ENCODE measurements at regions not wholly inside any gene's neighbourhood (a gene's known extent, or its start where the extent isn't known, plus 50 kb on each side); places are given as distances from the start of the nearest gene placed in this dataset.

DNA sequence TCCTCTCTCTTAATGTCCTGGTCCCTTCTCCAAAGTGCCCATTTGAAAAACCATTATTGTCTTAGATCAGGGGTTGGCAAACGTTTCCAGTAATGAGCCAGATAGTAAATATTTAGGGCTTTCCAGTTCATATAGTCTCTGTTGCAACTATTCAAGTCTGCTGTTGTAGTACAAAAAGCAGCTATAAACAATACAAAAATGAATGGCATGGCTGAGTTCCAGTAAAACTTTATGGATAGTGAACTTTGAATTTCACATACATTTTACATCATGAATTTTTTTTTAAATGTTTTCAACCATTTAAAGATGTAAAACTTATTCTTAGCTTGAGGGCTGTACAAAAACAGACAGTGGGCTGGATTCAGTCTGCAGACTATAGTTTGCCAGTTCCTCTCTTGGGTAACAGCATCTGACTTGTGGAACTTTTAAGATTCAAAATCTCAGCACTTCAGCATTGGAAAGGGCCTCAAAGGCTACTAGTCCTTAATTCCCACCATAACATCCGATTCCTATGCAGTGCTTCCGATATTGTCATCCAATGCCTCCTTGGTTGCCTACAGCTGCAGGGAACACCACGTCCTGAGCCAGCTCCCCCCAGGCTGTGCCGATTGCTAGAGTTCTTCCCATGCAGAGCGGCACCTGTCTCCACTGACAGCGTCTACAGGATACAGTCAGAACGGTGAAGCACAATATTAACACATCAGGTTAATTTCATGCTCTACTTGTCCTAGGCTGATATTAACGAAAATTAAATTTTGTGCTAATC, 65.6 kb upstream of the E2F8 start:
- TF ChIP-seq, protein P1, sequence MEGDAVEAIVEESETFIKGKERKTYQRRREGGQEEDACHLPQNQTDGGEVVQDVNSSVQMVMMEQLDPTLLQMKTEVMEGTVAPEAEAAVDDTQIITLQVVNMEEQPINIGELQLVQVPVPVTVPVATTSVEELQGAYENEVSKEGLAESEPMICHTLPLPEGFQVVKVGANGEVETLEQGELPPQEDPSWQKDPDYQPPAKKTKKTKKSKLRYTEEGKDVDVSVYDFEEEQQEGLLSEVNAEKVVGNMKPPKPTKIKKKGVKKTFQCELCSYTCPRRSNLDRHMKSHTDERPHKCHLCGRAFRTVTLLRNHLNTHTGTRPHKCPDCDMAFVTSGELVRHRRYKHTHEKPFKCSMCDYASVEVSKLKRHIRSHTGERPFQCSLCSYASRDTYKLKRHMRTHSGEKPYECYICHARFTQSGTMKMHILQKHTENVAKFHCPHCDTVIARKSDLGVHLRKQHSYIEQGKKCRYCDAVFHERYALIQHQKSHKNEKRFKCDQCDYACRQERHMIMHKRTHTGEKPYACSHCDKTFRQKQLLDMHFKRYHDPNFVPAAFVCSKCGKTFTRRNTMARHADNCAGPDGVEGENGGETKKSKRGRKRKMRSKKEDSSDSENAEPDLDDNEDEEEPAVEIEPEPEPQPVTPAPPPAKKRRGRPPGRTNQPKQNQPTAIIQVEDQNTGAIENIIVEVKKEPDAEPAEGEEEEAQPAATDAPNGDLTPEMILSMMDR (IDR thresholded peaks at IDR 0.05), result no peak
- Histone ChIP-seq H3K27ac (no peak overlapping the region), H3K27me3 (no peaks in the 10 kb centered on the region)

DNA sequence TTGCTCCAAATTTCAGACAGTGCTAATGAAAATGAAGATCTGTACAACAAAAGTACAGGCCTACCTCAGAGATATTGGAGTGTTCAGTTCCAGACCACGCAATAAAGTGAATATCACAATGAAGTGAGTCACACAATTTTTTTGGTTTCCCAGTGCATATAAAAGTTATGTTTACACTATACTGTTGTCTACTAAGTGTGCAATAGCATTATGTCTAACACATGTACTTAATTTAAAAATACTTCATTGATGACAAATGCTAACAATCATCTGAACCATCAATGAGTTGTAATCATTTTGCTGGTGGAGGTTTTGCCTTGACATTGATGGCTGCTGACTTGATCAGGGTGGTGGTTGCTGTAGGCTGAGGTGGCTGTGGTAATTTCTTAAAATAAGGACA, 60.6 kb upstream of the E2F8 start:
- H3K27ac ChIP-seq, result no peak overlapping the region
- TF ChIP-seq, protein P1 (IDR thresholded peaks at IDR 0.05), result no peak
- peaks cover 10% of the 10 kb centered on the region for H3K36me3 ChIP-seq
- no peaks in the 10 kb centered on the region for H3K4me1 ChIP-seq
- DNase-seq (ENCODE audit: low spot score), result no peak
- no peaks in the 10 kb centered on the region for H3K9me3 ChIP-seq
- no peak overlapping the region for H3K4me3 ChIP-seq
- no peaks in the 10 kb centered on the region for H3K27me3 ChIP-seq

More for the DNA sequence above, 65.6 kb upstream of the E2F8 start:
- H3K4me3 ChIP-seq, result no peak overlapping the region
- no peak for DNase-seq (ENCODE audit: low spot score)
- no peaks in the 10 kb centered on the region for H3K4me1 ChIP-seq
- no peaks in the 10 kb centered on the region for H3K9me3 ChIP-seq
- H3K36me3 ChIP-seq, result peaks cover 4% of the 10 kb centered on the region

- no peak overlapping the region for H3K27ac ChIP-seq
- DNase-seq (ENCODE audit: low spot score), result no peak
- no peaks in the 10 kb centered on the region for H3K27me3 ChIP-seq
- H3K9me3 ChIP-seq, result no peaks in the 10 kb centered on the region
- TF ChIP-seq, protein P1 (IDR thresholded peaks at IDR 0.05), result no peak
- no peak overlapping the region for H3K4me3 ChIP-seq
- H3K36me3 ChIP-seq, result no peaks in the 10 kb centered on the region
- H3K4me1 ChIP-seq, result no peaks in the 10 kb centered on the region
Observed at GRCh38 chr11:19294444-19294843, 53.7 kb upstream of the E2F8 start.

GRCh38 chr11:19291064-19291463, 50.3 kb upstream of the E2F8 start:
- Histone ChIP-seq H3K9me3 (no peaks in the 10 kb centered on the region), H3K36me3 (no peaks in the 10 kb centered on the region), H3K4me3 (no peak overlapping the region), H3K27me3 (no peaks in the 10 kb centered on the region), H3K27ac (no peak overlapping the region), H3K4me1 (no peaks in the 10 kb centered on the region)
- DNase-seq (ENCODE audit: low spot score), result no peak
- TF ChIP-seq, protein P1 (IDR thresholded peaks at IDR 0.05), result no peak

Small RNA genes in the stretch of these regions (microRNA-seq; reads per million reads assigned to microRNA genes)
- gene MIR4486 (ENCODE audit: borderline number of aligned reads in 2 of 2, borderline replicate concordance in 1 of 2), result 0 reads per million in 2 donors

Data from right atrium auricular region (tissue), 2 donors.